Sciatic nerve (tissue), 2 donors: ENCODE measurements at regions not wholly inside any gene's neighbourhood (a gene's known extent, or its start where the extent isn't known, plus 50 kb on each side); places are given as distances from the start of the nearest gene placed in this dataset.

ENCODE experiments used
- ATAC-seq: fragments of 200-7000 bp; cut with Tn5 transposase; one replicate; pipeline ENCODE4 v1.9.1; 2020; ENCODE audit warnings: mild to moderate bottlenecking, moderate library complexity
- DNase-seq: peaks from one replicate; pipeline ENCODE4 v3.0.0-alpha.2; 2020; ENCODE audit warnings: low spot score
- intact Hi-C: fragments of 100-400 bp; cut with DNase I; formaldehyde crosslinking; loops from one replicate; pipeline ENCODE4 v1.14.2; 2022
- donor health status: DM: no; HTN: no; CAD: no.
- donor health status: DM: no; HTN: no; CAD: no.

DNA sequence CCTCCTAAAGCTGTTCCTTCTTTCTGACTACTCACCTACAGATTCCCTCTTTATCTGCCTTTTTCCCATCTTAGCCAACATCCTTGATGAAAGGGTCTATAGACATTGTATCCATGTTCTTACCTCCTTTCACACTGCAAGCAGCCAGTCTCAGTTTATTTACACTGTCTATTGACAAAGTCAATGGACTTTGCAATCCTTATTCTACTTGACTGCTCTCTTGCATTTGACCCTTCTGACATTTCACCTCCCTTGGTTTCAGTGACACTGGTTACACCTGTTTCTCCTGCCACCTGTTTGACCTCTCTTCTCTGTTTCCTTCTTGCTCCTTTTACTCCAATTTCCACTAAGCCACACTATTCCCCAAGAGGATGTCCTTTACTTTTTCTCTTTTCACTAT is 224.0 kb upstream of the SNX7 start:
- ATAC-seq (no peak), DNase-seq (no peak)
- intact Hi-C loops = no loop called here

DNA sequence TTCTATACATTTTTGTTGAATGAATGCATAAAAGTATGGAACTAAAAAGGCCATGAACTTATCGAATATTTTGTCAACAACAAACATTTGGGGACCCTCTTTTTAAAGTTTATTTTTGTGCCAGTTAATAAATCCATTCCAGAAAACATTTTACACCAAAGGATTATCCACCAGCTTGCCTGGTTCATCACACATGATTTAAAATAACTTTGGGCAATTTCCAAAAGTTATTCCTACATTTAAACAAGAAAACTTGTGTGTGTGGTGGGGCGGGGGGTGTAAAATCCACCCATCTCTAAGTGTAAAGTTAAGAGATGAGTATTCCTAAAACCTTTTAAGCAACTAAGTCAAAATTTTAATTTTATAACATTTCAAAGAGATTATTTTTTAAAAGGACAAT is 224.5 kb upstream of the SNX7 start:
- intact Hi-C loops = no loop called here
- DNase-seq = no peak
- ATAC-seq = no peak

GRCh38 chr1:98429965-98430443 is 231.5 kb upstream of the SNX7 start:
- ATAC-seq (no peak), DNase-seq (no peak)
- intact Hi-C loops = no loop called here

- intact Hi-C loops = no loop called here
- DNase-seq = no peak
- ATAC-seq = no peak
Observed at GRCh38 chr1:98428864-98429263, 232.7 kb upstream of the SNX7 start.

DNA sequence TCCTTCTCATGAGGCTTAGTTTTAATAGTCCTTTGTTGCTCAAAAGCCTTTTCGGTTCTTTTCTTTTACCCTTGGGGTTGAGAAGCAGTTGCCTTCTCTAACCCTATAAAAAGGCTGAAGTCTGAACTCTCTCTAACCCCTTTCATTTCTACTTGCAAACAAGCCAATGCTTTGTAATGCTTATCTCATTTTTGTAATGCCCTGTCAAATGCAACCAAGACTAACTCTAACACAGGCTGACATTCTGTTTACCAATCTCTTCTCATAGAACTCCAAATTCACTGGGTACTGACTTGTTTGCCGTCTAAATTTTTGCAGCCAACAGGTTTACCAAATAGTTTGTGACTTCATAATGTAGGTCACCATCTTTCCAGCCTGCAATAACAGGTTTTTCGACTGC is 233.9 kb upstream of the SNX7 start:
- ATAC-seq = no peak
- intact Hi-C loops = no loop called here
- DNase-seq = no peak

GRCh38 chr1:98426092-98426491 is 235.4 kb upstream of the SNX7 start:
- ATAC-seq (no peak), DNase-seq (no peak)
- intact Hi-C loops = no loop called here

DNA sequence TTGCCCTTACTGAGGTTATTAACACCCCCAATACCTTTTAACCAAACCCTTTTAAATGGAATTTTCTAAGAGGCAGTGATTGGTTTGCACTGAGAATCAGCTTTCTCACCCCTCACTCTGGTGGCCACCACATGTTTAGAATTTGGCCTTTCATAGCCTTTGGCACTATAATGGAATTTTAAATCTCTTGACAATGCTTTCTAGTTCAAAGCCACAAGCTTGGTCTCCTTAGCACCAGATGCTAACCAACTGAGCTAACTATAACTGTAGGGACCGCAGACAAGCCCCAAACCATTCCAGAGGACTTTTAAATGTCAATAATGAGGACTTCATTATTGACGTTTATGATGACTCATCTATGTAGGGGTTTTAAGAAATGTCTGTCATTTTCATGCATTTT is 238.7 kb upstream of the SNX7 start:
- no peak for DNase-seq
- intact Hi-C loops = no loop called here
- no peak for ATAC-seq

- intact Hi-C loops = no loop called here
- DNase-seq (no peak), ATAC-seq (no peak)
Observed at GRCh38 chr1:98421085-98421435, 240.5 kb upstream of the SNX7 start.

- DNase-seq (no peak), ATAC-seq (no peak)
- intact Hi-C loops = no loop called here
Observed at GRCh38 chr1:98420376-98421084, 241.0 kb upstream of the SNX7 start.

GRCh38 chr1:98417820-98418219 is 243.7 kb upstream of the SNX7 start:
- no peak for DNase-seq
- no peak for ATAC-seq
- intact Hi-C loops = no loop called here

DNA sequence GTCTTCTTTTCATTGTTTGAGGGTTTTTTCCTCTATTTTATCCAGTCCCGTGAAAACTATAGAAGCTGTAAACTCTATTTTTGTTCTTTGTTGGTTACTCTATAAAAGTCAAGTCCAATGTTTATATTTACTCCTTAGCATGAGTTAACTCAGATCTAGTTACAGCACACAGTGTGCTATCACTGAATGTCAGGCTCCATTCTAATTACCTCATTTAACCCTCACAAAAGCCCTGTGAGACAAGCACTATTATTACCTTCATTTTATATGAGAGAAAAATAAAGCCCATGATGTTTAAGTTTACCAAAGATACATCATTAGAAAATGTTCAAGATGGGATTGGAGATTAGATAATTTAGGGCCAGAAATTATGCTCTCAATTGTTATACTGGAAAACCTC is 251.4 kb upstream of the SNX7 start:
- DNase-seq = no peak
- ATAC-seq = no peak
- intact Hi-C loops = no loop called here

GRCh38 chr1:98406352-98407088 is 255.0 kb upstream of the SNX7 start:
- no peak for ATAC-seq
- DNase-seq = no peak
- intact Hi-C loops = no loop called here

DNA sequence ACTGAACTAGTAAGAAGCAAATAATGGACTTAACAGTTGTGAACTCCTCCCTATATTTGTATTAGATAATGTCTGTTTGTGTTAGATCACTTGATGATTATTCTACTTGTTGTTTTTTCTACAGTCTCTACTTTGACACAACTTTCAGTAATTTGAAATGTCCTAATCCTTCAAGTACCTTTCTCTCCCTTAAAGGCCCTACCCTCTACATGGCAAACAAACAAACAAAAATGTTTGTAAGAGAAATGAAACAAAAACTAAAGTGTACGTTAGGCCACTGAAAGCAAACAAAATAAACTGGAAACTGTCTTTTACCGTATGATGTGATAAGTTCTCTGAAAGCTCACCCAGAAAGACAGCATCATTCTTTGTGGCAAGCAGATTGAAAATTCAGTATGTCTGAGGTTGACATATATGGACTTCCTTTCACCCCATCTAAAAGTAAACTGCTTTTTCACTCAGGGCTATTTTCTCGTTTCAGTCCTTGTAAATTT is 255.9 kb upstream of the SNX7 start:
- intact Hi-C loops = no loop called here
- DNase-seq (no peak), ATAC-seq (no peak)

- DNase-seq (no peak), ATAC-seq (no peak)
- intact Hi-C loops = no loop called here
Observed at GRCh38 chr1:98404866-98405265, 256.7 kb upstream of the SNX7 start.

DNA sequence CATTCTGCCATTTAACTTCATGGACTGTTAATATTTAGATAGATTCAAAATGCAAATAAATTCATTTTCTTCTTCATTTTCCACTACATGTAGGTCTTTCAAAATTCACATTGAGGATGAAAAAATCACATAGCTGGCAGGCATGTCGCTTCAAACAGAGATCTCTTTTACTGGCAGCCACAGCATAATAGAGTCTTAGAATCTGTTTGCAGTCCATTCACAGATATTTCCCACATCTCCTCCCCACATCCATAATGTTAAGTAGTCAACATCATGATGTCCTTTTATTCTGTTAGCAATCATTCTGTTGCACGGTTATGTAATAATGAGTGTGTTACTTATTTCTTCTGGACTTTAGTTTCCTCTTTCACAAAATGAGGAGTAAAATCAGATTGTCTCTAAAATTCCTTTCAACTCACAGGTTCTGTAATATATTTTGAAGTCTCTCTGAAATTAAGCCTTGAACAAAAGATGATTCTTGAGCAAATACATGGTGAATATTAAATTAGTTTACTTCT is 257.5 kb upstream of the SNX7 start:
- DNase-seq (no peak), ATAC-seq (no peak)
- intact Hi-C loops = no loop called here

DNA sequence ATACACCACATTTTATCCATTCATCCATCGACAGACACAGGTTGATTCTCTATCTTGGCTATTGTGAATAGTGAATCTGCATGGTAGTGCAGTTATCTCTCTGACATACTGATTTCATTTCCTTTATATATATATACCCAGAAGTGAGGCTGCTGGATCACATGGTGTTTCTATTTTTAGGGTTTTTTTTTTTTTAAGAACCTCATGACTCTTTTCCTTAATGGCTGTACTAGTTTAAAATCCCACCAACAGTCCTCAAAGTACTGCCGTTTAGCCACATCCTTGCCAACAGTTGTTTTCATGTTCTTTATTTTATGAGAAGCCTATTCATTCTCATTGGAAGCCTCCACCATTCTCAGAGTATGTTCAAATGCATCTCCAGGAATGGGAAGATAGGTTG is 258.7 kb upstream of the SNX7 start:
- intact Hi-C loops = no loop called here
- ATAC-seq (no peak), DNase-seq (no peak)

GRCh38 chr1:98400446-98400845 is 261.1 kb upstream of the SNX7 start:
- intact Hi-C loops = no loop called here
- ATAC-seq (no peak), DNase-seq (no peak)

DNA sequence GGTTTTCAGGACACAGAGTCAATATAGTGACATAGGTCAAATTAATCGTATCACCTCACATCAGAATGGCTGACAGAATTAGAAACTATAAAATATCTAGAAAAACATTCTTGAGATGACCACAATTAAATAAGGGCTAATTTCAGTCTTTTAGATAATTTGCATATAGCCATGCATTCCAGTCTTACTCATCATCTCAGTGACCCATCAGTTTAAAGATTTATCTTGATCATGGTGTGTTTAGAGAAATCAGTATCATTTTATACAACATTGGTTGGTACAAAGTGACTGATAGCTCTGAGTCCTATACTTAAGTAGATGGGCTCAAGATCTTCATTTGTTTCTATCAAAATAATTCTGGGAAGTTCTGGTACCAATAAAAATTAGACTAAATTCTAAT is 262.3 kb upstream of the SNX7 start:
- no peak for ATAC-seq
- intact Hi-C loops = no loop called here
- DNase-seq = no peak

- ATAC-seq = no peak
- DNase-seq = no peak
- intact Hi-C loops = no loop called here
Observed at GRCh38 chr1:98398649-98399048, 262.9 kb upstream of the SNX7 start.

GRCh38 chr1:98398092-98398491 is 263.4 kb upstream of the SNX7 start:
- intact Hi-C loops = no loop called here
- DNase-seq = no peak
- ATAC-seq = no peak

DNA sequence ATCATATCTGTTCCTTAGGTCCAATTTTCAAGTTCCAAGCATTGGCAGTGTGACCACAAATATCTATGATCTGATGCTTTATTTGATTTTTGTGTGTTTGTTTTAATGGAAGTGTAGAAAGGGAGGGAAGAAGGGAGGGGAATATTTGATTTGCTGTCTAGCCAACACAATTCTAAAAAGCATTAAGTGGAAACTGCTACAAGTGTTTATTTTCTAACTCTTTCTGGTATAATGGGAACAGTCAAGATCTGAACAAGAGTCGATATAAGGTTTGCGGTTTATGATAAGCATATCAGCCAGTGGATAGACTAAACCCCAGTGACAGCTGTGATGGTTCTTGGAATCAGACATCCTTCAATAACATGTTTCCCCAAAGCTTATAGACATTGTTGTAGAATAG is 267.8 kb upstream of the SNX7 start:
- intact Hi-C loops = no loop called here
- DNase-seq = no peak
- ATAC-seq = no peak
